GM12878 (cell line): ENCODE measurements at regions not wholly inside any gene's neighbourhood (a gene's known extent, or its start where the extent isn't known, plus 50 kb on each side); places are given as distances from the start of the nearest gene placed in this dataset.

Experiments
- ATAC-seq: fragments of 200-7000 bp; cut with Tn5 transposase; 3 replicates; pipeline ENCODE4 v1.9.1; 2020; ENCODE audit warnings: mild to moderate bottlenecking, moderate library complexity
- BruUV-seq: library from RNA; stranded (reverse); fragments of 400-500 nt; replicated peaks from 2 replicates; lab custom pipeline; 2021; lab: Mats Ljungman, UMichigan
- CTCF ChIA-PET: fragments of 300-600 bp; sonication (Branson Sonifier 250); formaldehyde crosslinking; extraction: SDS; loops from one replicate; lab custom pipeline; 2021; ENCODE audit warnings: inconsistent platforms; lab: Yijun Ruan, JAX
- POLR2A ChIA-PET: fragments of 350-600 bp; formaldehyde crosslinking; extraction: SDS; loops from one replicate; lab custom pipeline; 2021; ENCODE audit warnings: inconsistent platforms; lab: Charles Lee
- RAD21 ChIA-PET: fragments of 300-600 bp; sonication (Branson Sonifier 250); formaldehyde crosslinking; loops from one replicate; lab custom pipeline; 2023; ENCODE audit warnings: antibody characterized with exemption; ENCODE audit not compliant: unreplicated experiment; lab: Charles Lee
- SMC1A ChIA-PET: fragments of 300-600 bp; sonication (Branson Sonifier 250); formaldehyde crosslinking; loops from one replicate; lab custom pipeline; 2023; ENCODE audit not compliant: unreplicated experiment, uncharacterized antibody; lab: Charles Lee
- DNase-seq: peaks from one replicate; pipeline ENCODE4 v3.0.0-alpha.2; 2011; ENCODE audit warnings: low read depth, low spot score
- FAIRE-seq: peaks from 3 replicates; lab custom pipeline; 2011; peaks lifted over from hg19 to GRCh38; lab: Jason Lieb, UNC
- H2AFZ ChIP-seq: 2 replicates; pipeline ENCODE4 v1.6.0; 2011; ENCODE audit warnings: low read depth, low read length, control low read depth; ENCODE audit not compliant: control insufficient read depth
- H3K27ac ChIP-seq: 2 replicates; pipeline ENCODE4 v1.5.1; 2011; ENCODE audit warnings: control low read depth; ENCODE audit not compliant: control insufficient read depth, insufficient read depth
- H3K27me3 ChIP-seq, 2 experiments: replicated peaks in 1 of 2; 2 replicates each; pipeline versions ENCODE4 v1.6.0 to v1.6.1; 2011; ENCODE audit warnings: low read length in 1 of 2; ENCODE audit not compliant: control insufficient read depth in 2 of 2, insufficient read depth in 2 of 2
- H3K36me3 ChIP-seq, 2 experiments: 2 replicates each; pipeline ENCODE4 v1.5.1; 2011; ENCODE audit warnings: low read length in 1 of 2; ENCODE audit not compliant: control insufficient read depth in 2 of 2, insufficient read depth in 2 of 2
- H3K4me1 ChIP-seq: 2 replicates; pipeline ENCODE4 v1.6.1; 2011; ENCODE audit warnings: mild to moderate bottlenecking, low read length, moderate library complexity, mixed read lengths; ENCODE audit not compliant: control insufficient read depth, insufficient read depth
- H3K4me2 ChIP-seq: 2 replicates; pipeline ENCODE4 v1.6.0; 2011; ENCODE audit warnings: control low read depth; ENCODE audit not compliant: control insufficient read depth, insufficient read depth
- H3K4me3 ChIP-seq: fragments of 200-600 bp; sonication (generic); 2 replicates; pipeline ENCODE4 v1.5.1; 2016
- H3K79me2 ChIP-seq: 2 replicates; pipeline ENCODE4 v1.6.0; 2011; ENCODE audit warnings: low read length; ENCODE audit not compliant: control insufficient read depth, insufficient read depth
- H3K9ac ChIP-seq: 2 replicates; pipeline ENCODE4 v1.8.0; 2011; ENCODE audit warnings: low read length, control low read depth, mixed read lengths; ENCODE audit not compliant: control insufficient read depth, insufficient read depth
- H3K9me3 ChIP-seq: replicated peaks from 3 replicates; pipeline ENCODE4 v1.5.1; 2011; ENCODE audit warnings: mild to moderate bottlenecking, low read length; ENCODE audit not compliant: control insufficient read depth, insufficient read depth
- H4K20me1 ChIP-seq: 2 replicates; pipeline ENCODE4 v1.6.0; 2011; ENCODE audit not compliant: control insufficient read depth, insufficient read depth
- CHD4 ChIP-seq: fragments of 200-600 bp; sonication (generic); IDR thresholded peaks from 2 replicates; pipeline ENCODE4 v1.6.1; 2016; ENCODE audit warnings: mild to moderate bottlenecking
- CTCF ChIP-seq, 3 experiments: IDR thresholded peaks in 2 of 3; conservative IDR thresholded peaks in 1 of 3; 2 replicates each; pipeline ENCODE4 v1.5.1; 2011; ENCODE audit warnings: low read depth in 3 of 3, low read length in 3 of 3, mild to moderate bottlenecking in 3 of 3, control low read depth in 2 of 3, moderate library complexity in 2 of 3, inconsistent platforms in 1 of 3, mixed read lengths in 1 of 3; ENCODE audit not compliant: control insufficient read depth in 2 of 3, insufficient read depth in 1 of 3; ENCODE audit errors: extremely low read depth in 1 of 3
- DPF2 ChIP-seq: fragments of 450-650 bp; IDR thresholded peaks from 2 replicates; pipeline ENCODE4 v1.6.1; 2017; ENCODE audit warnings: mild to moderate bottlenecking
- ETV6 ChIP-seq, 2 experiments: fragments of 450-650 bp in 1 of 2; IDR thresholded peaks in 1 of 2; conservative IDR thresholded peaks in 1 of 2; 2 replicates each; pipeline ENCODE4 v1.6.1; 2014; ENCODE audit warnings: antibody characterized with exemption in 1 of 2, borderline replicate concordance in 1 of 2, low read depth in 1 of 2, mild to moderate bottlenecking in 1 of 2, moderate library complexity in 1 of 2
- KAT2A ChIP-seq: conservative IDR thresholded peaks from 2 replicates; pipeline ENCODE4 v1.6.1; 2011; ENCODE audit warnings: low read depth, low read length; ENCODE audit not compliant: control insufficient read depth
- NFIC ChIP-seq: IDR thresholded peaks from 2 replicates; pipeline ENCODE4 v1.6.1; 2012; ENCODE audit warnings: low read depth, mild to moderate bottlenecking, inconsistent platforms, low read length, moderate library complexity
- PKNOX1 ChIP-seq: fragments of 450-650 bp; IDR thresholded peaks from 2 replicates; pipeline ENCODE4 v1.6.1; 2016; ENCODE audit warnings: mild to moderate bottlenecking
- POLR2A ChIP-seq: IDR thresholded peaks from 2 replicates; pipeline ENCODE4 v1.6.1; 2011; ENCODE audit warnings: low read depth, mild to moderate bottlenecking, low read length
- ZZZ3 ChIP-seq: IDR thresholded peaks from 2 replicates; pipeline ENCODE4 v1.6.1; 2011; ENCODE audit warnings: low read depth; ENCODE audit not compliant: control insufficient read depth, insufficient read length
- WGBS: methylation state at CpG from one replicate; pipeline ENCODE4 v1.1.6; 2016; ENCODE audit warnings: low lambda C conversion rate; ENCODE audit not compliant: insufficient replicate concordance, insufficient coverage; ENCODE audit errors: missing lambda C conversion rate; 5-methylcytosine and 5-hydroxymethylcytosine counted together
- in situ Hi-C: fragments of 300-500 bp; cut with MboI; formaldehyde crosslinking; loops from 9 replicates; pipeline ENCODE4 v1.14.3; 2018; ENCODE audit warnings: mixed read lengths
- intact Hi-C: fragments of 100-400 bp; cut with micrococcal nuclease; formaldehyde crosslinking; loops from one replicate; pipeline ENCODE4 v1.14.2; 2022; ENCODE audit not compliant: unreplicated experiment
- TF ChIP-seq, protein P1 (sequence below): fragments of 450-650 bp; IDR thresholded peaks from 2 replicates; pipeline ENCODE4 v1.6.1; 2017; ENCODE audit warnings: mild to moderate bottlenecking, moderate library complexity

- ATAC-seq = no peak
- H3K4me1 ChIP-seq = no peaks in the 10 kb centered on the region
- no peaks in the 10 kb centered on the region for H3K9me3 ChIP-seq
- no peak overlapping the region for H3K4me2 ChIP-seq
- intact Hi-C loops = no loop called here
- in situ Hi-C loops = no loop called here
- CTCF ChIA-PET = no interaction called here
- 94% methylated on average over 3 of the region's 3 CpGs for WGBS
- H3K4me3 ChIP-seq = no peak overlapping the region
- H3K27ac ChIP-seq = no peak overlapping the region
- no peaks in the 10 kb centered on the region for H3K27me3 ChIP-seq
- DNase-seq = no peak
- H3K36me3 ChIP-seq = no peaks in the 10 kb centered on the region
- no peak for FAIRE-seq
- SMC1A ChIA-PET = no interaction called here
- no peak overlapping the region for H2AFZ ChIP-seq
- no peaks in the 10 kb centered on the region for H3K79me2 ChIP-seq
- RAD21 ChIA-PET = no interaction called here
- TF ChIP-seq CHD4 = no peak
- TF ChIP-seq PKNOX1 = no peak
- TF ChIP-seq, protein P1, sequence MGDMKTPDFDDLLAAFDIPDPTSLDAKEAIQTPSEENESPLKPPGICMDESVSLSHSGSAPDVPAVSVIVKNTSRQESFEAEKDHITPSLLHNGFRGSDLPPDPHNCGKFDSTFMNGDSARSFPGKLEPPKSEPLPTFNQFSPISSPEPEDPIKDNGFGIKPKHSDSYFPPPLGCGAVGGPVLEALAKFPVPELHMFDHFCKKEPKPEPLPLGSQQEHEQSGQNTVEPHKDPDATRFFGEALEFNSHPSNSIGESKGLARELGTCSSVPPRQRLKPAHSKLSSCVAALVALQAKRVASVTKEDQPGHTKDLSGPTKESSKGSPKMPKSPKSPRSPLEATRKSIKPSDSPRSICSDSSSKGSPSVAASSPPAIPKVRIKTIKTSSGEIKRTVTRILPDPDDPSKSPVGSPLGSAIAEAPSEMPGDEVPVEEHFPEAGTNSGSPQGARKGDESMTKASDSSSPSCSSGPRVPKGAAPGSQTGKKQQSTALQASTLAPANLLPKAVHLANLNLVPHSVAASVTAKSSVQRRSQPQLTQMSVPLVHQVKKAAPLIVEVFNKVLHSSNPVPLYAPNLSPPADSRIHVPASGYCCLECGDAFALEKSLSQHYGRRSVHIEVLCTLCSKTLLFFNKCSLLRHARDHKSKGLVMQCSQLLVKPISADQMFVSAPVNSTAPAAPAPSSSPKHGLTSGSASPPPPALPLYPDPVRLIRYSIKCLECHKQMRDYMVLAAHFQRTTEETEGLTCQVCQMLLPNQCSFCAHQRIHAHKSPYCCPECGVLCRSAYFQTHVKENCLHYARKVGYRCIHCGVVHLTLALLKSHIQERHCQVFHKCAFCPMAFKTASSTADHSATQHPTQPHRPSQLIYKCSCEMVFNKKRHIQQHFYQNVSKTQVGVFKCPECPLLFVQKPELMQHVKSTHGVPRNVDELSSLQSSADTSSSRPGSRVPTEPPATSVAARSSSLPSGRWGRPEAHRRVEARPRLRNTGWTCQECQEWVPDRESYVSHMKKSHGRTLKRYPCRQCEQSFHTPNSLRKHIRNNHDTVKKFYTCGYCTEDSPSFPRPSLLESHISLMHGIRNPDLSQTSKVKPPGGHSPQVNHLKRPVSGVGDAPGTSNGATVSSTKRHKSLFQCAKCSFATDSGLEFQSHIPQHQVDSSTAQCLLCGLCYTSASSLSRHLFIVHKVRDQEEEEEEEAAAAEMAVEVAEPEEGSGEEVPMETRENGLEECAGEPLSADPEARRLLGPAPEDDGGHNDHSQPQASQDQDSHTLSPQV = no peak
- TF ChIP-seq NFIC = no peak
- no peak for TF ChIP-seq KAT2A
- TF ChIP-seq ZZZ3 = no peak
- TF ChIP-seq CTCF (IDR thresholded peaks at IDR 0.05 in 2 of 3, conservative IDR thresholded peaks at IDR 0.05 in 1 of 3; ENCODE audit: control insufficient read depth in 2 of 3, extremely low read depth in 1 of 3, insufficient read depth in 1 of 3, low read depth in 3 of 3, low read length in 3 of 3) = no peak
- no peak for TF ChIP-seq POLR2A
- TF ChIP-seq DPF2 = no peak
- TF ChIP-seq ETV6 (conservative IDR thresholded peaks at IDR 0.05 in 1 of 2, IDR thresholded peaks at IDR 0.05 in 1 of 2; ENCODE audit: borderline replicate concordance in 1 of 2, low read depth in 1 of 2) = no peak
- TF ChIP-seq, all 136 proteins: peak for 0
- POLR2A ChIA-PET = no interaction called here
- no peak overlapping the region for H3K9ac ChIP-seq
- H4K20me1 ChIP-seq = no peaks in the 10 kb centered on the region
- BruUV-seq = no TSS peak
Observed at GRCh38 chr6:165086814-165087213, 222.6 kb downstream of the C6orf118 start.
